ENCODE measurements at regions not wholly inside any gene's neighbourhood (a gene's known extent, or its start where the extent isn't known, plus 50 kb on each side); places are given as distances from the start of the nearest gene placed in this dataset.

- no peak for DNase-seq (ENCODE audit: low spot score)
Measured at GRCh38 chr6:47117314-47117713, 75.2 kb upstream of the ADGRF1 start.

DNA sequence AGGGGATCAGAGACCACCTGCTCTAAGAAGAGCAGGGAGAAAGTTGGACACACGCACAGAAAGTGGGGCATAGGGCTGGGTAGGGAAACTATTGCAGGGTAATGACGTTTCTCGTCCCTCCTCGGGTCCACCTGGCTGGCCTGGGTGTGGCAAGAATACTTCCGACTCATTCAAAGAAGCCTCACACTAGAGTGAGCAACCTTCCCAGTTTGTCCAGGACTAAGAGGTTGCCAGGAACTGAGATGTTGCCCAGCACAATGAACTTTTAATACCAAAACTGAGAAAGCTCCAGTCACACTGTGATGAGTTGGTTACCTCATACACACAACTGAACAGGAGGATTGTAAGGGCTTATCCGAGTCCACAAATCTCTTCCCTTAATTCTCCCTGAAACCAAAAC, 74.5 kb upstream of the ADGRF1 start:
- no peak for DNase-seq (ENCODE audit: low spot score)

DNA sequence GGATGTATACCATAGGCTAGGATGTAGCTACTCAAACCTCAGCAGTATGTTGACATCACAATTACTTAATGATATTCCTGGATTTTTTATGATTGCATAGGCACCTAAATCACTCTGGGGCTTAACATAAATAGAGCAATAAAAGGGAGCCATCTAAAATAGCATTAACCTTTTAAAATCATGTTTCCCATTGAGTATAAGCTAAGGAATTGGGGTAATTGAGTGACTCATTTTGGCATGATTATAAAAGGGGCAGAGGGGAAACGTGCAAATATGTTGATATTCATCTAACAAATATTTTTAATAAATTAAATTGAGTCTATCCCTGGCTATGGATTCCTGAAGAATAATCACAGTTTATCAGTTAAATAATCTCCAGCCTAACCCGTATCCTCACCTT, 74.0 kb upstream of the ADGRF1 start:
- DNase-seq (ENCODE audit: low spot score), result no peak

DNA sequence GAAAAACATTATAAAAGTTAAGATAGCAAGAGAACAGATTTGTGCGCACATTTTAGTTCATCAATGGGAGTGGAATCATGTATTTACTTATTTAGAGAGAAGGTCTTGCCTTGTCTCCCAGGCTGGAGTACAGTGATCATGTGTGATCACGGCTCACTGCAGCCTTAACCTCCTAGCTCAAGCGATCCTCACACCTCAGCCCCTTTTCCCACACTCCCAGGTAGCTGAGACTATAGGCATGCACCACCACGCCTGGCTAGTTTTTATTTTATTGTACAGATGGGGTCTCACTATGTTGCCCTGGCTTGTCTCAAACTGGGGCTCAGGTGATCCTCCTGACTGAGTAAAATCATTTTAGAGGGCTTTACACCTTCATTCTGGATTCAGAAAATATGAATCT, 72.3 kb upstream of the ADGRF1 start:
- no peak for DNase-seq (ENCODE audit: low spot score)

GRCh38 chr6:47112317-47112716, 70.2 kb upstream of the ADGRF1 start:
- DNase-seq (ENCODE audit: low spot score), result no peak

DNA sequence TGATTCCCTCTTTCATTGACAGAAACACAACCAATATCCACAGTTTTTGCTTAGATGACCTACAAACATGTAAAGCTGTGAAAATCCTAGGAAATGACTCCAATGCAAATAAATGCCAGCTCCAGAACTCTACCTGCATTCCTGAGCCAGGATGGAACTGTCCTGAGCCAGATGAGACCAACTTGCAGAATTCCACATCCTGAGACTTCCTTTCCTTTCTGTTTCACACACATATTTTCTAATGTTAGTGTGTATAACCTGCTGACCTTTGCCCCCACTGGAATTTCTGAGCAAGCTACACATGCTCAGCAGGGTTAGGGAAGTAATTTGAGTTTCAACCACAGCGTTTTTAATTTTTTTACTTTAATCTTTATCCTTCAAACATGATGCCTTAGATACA, 69.6 kb upstream of the ADGRF1 start:
- no peak for DNase-seq (ENCODE audit: low spot score)

- no peak for DNase-seq (ENCODE audit: low spot score)
Measured at GRCh38 chr6:47109281-47109680, 67.1 kb upstream of the ADGRF1 start.

DNA sequence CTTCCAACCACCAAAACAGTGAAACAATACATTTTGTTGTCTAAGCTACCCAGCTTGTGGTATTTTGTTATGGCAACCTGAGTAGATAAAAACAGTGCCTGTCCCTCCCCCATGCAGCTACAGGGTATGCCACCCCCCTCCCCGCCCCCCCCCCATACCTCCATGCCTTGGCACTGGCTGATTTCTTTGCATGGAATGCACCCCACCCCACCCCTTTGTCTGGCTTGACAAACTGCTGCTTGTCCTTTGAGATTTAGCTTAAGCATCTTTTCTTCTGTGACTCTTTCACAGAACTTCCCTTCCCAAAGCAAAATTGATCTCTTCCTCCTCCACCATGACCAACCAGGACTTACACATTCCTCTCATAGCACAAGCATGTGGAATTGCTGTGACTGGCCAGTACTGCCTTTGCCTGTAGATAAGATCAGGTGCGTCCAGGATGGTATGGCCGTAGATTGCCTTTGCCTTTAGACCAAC, 64.6 kb upstream of the ADGRF1 start:
- no peak for DNase-seq (ENCODE audit: low spot score)

DNA sequence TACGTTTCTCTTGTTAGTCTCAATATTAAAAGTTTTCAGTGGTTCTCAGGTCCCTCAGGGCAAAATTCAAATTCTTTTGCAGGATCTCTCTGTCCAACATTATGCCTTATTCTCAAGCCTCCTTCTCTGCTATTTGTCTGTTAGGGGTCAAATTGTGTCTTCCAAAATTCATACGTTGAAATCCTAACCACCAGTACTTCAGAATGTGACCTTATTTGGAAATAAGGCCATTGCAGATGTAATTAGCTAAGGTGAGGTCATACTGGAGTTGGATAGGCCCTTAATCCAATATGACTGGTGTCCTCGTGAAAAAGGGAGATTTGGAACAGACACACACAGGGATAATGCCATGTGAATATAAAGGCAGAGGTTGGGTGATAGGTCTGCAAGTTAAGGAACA, 64.1 kb upstream of the ADGRF1 start:
- no peak for DNase-seq (ENCODE audit: low spot score)

GRCh38 chr6:47105469-47106178, 63.5 kb upstream of the ADGRF1 start:
- DNase-seq (ENCODE audit: low spot score), result no peak

DNA sequence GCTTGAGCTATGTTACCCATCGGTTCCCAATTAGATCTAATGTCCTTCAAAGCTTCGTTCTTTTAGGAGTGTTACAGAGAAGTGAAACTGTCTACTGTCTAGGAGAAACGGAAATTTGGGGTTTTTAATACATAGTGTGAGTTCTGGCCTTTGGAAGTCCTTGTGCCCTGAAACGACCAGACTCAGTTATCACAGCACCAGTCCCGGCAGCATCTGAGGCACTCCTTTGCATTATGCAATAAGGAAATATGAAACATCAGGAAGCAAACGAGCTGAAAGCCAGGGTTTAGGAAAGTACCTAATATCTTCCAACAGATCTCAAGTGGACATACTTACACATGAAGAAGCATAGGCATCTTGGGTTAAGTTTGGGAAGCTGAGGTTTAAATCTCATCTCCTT, 61.8 kb upstream of the ADGRF1 start:
- peak; percentile 28 for DNase-seq (ENCODE audit: low spot score)

- DNase-seq (ENCODE audit: low spot score), result no peak
Measured at GRCh38 chr6:47102331-47102730, 60.2 kb upstream of the ADGRF1 start.

DNA sequence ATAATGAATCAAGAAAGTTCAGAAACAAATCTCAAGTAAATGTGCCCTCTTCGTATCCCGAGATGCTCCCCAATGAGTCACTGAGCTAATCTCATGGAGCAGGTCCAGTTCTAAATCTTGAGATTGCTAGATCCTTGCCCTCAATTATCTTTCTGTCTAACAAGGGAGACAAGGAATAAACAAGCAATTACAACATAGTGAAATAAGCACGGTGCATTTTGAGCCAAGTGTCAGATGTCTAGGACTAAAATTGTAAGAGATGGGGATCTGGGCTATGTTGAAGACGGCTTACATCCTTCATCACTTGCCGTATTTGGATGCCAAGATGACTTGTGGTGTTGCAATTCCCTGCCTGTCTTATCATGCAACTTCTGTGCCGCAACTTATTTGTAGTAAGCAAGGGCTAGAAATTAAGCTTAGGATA, 56.5 kb upstream of the ADGRF1 start:
- peak; percentile 24 for DNase-seq (ENCODE audit: low spot score)

DNA sequence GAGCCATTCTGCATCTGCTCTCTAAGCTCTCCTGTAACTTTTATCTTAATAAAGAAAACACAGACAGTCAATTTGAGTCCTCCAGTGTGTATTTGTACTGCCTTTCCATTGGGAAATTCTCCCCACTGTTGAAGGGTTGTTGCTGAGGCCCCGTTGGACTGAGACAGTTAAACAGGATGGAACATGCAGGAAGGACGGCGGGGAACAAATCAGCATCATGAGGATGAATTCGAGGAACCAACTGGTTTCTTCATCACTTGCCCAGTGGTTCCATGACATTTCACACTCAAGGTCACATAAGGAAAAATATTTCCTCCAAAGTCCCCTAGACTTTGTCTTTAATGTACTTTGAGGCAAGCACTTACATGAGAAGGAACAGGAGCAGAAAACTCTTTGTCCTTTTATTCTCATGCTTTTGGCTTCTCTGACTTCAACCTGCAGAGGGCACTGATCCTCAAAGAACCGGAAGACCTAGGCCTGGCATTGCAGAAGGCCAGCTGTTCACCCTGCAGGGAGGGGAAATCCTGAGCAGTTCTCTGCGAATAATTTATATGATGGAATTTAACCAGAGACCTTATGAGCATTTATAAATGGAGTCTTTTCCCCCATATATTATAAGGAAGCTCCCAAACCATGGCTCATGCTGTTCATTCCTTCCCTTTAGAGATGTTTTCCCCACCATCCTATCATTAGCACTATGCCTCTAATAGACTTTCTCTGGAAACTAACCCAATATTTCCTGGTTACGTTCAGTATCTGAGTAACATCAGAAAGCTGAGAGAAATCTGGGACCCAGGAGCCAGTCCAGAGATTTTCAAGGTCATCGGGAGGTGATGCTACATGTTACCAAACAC, 55.2 kb upstream of the ADGRF1 start:
- DNase-seq (ENCODE audit: low spot score), result peak; percentile 82

DNA sequence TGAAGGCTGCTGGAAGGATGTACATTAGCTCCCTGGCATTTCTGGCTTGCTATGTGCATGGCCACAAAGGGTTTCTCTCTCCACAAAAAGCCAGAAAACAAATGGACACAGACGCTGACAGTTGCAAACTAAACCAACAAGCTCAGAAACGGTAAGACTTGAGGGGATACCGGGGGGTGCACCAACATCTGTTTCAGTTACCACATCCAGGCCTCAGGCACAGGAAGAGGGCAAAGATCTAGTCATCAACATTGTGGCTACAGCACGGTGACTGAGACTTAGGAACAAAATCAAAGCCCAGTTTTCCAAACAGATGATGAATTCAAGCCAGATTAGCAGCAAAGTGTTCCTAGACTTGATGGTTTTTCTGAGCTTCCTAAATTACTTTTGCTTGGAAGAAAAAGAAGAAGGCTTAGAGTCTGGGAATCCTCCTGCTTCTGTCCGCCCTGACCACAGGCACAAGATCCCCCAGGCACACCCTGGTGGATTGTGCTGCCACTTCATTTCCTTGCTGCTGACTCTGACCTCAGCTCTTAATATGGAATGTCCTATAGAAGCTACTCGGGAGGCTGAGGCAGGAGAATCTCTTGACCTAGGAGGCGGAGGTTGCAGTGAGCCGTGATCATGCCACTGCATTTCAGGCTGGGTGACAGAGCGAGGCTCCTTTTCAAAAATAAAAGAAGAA, 54.2 kb upstream of the ADGRF1 start:
- DNase-seq (ENCODE audit: low spot score), result no peak

DNA sequence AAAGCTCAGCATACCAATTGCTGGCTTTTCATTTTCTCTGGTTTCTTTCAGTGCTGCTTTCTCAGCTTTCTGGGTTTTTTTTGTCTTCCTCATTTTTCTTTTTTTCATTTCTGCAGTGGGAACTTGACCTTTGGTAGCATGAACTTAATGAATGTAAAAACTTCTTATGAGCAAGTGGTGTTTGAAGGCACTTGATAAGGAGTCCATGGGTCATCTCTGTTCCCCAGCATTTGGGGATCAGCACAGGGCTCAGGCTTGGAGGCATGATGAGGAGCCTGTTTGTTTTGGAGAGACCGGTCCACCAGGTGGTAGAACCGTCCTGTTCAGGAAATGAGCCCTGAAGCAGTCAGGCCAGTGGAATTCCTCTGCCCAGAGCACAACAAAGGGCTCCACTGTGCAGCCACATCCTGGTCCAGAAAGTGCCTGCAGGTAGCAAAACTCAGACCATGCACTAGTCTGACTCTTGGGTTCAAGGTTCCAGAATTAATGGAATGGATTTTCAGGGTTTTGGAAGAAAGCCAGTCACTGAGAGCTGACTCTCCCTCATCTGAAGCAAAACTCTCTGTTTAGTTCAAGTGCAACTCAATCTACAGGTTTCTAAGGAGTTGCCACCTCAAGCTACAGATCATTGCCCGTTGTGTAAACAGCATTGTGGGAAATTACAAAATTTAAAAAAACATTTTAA, 52.3 kb upstream of the ADGRF1 start:
- DNase-seq (ENCODE audit: low spot score), result no peak

DNA sequence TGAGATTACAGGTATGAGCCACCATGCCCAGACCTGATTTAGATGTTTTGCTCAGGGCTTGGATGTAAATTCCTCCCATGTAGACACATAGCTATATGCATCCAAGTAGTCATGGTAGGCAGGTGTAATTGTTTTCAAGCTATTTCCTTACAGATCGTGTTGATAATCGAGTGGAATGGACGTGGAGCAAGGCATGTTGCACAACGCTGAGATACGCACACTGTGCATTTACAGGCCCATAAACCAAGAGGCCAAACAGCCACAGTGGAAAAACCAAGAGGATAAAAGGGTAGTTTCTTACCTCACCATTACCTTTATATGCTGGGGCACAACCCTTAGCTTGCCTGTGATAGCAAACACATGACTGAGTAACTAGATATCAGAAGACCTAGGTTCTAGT, 51.0 kb upstream of the ADGRF1 start:
- no peak for DNase-seq (ENCODE audit: low spot score)

GRCh38 chr6:47091886-47092668, 49.9 kb upstream of the ADGRF1 start:
- DNase-seq (ENCODE audit: low spot score), result peak; percentile 13
